Body of pancreas (tissue), 4 donors: ENCODE measurements at regions not wholly inside any gene's neighbourhood (a gene's known extent, or its start where the extent isn't known, plus 50 kb on each side); places are given as distances from the start of the nearest gene placed in this dataset.

Experiments
- ATAC-seq: fragments of 150-250 bp; one replicate; pipeline ENCODE4 v1.9.1; 2016
- DNase-seq, 4 donors: peaks; one replicate each; pipeline ENCODE4 v3.0.0-alpha.2; 2019
- H3K27ac ChIP-seq, 4 donors: fragments of 200-600 bp; sonication (generic); 1 replicate in 3 of 4; 2 replicates in 1 of 4; pipeline versions ENCODE4 v1.5.1 to v1.6.1; 2016 to 2019; ENCODE audit warnings: mild to moderate bottlenecking in 1 of 4, mixed read lengths in 1 of 4, moderate library complexity in 1 of 4
- H3K27me3 ChIP-seq, 2 donors: fragments of 200-600 bp; sonication (generic); one replicate each; pipeline ENCODE4 v1.6.0; 2016; ENCODE audit warnings: mild to moderate bottlenecking in 1 of 2
- H3K36me3 ChIP-seq, 2 donors: fragments of 200-600 bp; sonication (generic); replicated peaks in 1 of 2; 2 replicates each; pipeline ENCODE4 v1.5.1; 2016; ENCODE audit warnings: low read depth in 2 of 2; ENCODE audit not compliant: insufficient read depth in 1 of 2
- H3K4me1 ChIP-seq: fragments of 200-600 bp; sonication (generic); one replicate; pipeline ENCODE4 v1.6.0; 2016
- H3K4me3 ChIP-seq, 2 donors: fragments of 200-600 bp; sonication (generic); 1 replicate in 1 of 2; 2 replicates in 1 of 2; pipeline ENCODE4 v1.5.1; 2016 to 2019
- H3K9me3 ChIP-seq, 3 donors: fragments of 200-600 bp; sonication (generic); 1 replicate in 2 of 3; 2 replicates in 1 of 3; pipeline ENCODE4 v1.5.1; 2016
- POLR2A ChIP-seq, 3 donors: fragments of 450-650 bp; IDR thresholded peaks; one replicate each; pipeline ENCODE4 v1.6.1; 2016; ENCODE audit warnings: antibody characterized with exemption in 3 of 3, mild to moderate bottlenecking in 2 of 3
- WGBS, 2 donors: methylation state at CpG; one replicate each; pipeline ENCODE4 v1.1.5; 2017; 5-methylcytosine and 5-hydroxymethylcytosine counted together
- intact Hi-C: fragments of 100-400 bp; cut with DNase I; formaldehyde crosslinking; loops from one replicate; pipeline ENCODE4 v1.15.1; 2023
- TF ChIP-seq, protein P1 (sequence below), 7 experiments: fragments of 450-650 bp in 4 of 7; fragments of 200-600 bp in 3 of 7; sonication (generic) in 3 of 7; IDR thresholded peaks; one replicate each; pipeline ENCODE4 v1.5.1; 2016 to 2019; ENCODE audit warnings: antibody characterized with exemption in 7 of 7

DNA sequence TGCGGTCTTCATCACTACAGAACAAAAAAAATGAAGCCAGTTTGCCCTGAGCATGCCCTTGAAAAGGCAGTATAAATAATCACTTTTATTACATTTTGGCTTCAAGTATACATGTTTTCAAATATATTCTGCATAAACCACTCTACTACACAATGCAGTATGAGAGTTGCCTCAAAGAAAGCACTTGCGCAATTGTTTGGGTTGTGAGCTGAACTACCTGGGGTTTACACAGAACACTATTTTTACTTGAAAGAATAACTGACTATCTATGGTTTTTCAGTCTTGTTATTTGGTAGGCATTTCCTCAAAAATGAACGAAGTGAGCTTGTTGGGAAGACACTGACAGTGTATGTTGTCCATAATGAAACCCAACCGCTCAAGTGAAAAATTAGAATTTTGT lies 264.4 kb upstream of the KLF12 start:
- H3K4me1 ChIP-seq: no peaks in the 10 kb centered on the region
- H3K9me3 ChIP-seq: no peaks in the 10 kb centered on the region
- no peaks in the 10 kb centered on the region for H3K27me3 ChIP-seq
- TF ChIP-seq, protein P1, sequence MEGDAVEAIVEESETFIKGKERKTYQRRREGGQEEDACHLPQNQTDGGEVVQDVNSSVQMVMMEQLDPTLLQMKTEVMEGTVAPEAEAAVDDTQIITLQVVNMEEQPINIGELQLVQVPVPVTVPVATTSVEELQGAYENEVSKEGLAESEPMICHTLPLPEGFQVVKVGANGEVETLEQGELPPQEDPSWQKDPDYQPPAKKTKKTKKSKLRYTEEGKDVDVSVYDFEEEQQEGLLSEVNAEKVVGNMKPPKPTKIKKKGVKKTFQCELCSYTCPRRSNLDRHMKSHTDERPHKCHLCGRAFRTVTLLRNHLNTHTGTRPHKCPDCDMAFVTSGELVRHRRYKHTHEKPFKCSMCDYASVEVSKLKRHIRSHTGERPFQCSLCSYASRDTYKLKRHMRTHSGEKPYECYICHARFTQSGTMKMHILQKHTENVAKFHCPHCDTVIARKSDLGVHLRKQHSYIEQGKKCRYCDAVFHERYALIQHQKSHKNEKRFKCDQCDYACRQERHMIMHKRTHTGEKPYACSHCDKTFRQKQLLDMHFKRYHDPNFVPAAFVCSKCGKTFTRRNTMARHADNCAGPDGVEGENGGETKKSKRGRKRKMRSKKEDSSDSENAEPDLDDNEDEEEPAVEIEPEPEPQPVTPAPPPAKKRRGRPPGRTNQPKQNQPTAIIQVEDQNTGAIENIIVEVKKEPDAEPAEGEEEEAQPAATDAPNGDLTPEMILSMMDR (IDR thresholded peaks at IDR 0.05): no peak
- no peak for TF ChIP-seq POLR2A (IDR thresholded peaks at IDR 0.05)
- H3K4me3 ChIP-seq: no peak overlapping the region
- intact Hi-C loops: no loop called here
- DNase-seq: no peak
- 66 to 80% methylated on average over 4 of the region's 4 CpGs for WGBS, 2 donors
- ATAC-seq: no peak
- H3K27ac ChIP-seq: no peak overlapping the region
- H3K36me3 ChIP-seq: no peaks in the 10 kb centered on the region

DNA sequence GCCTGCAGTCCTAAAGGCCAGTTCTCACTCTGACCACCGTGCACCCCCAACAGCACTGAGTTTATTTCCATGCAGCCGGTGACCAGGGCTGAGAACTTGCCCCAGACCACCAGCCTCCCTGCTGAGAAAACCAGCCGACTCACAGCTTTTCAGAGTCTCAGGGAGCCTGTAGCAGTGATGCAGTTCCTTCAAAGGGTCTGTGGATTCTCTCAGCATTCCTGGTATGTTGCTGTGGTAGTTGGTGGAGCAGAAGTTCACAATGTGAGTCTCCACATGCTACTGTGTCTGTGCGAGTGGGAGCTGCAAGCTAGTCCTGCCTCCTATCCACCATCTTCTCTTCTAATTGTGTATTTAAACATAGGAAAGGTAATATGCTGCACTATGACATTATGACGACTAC lies 254.9 kb upstream of the KLF12 start:
- H3K9me3 ChIP-seq: peaks cover 0 to 3% (median 0%) of the 10 kb centered on the region in 3 donors
- 59 to 67% methylated on average over 5 of the region's 5 CpGs for WGBS, 2 donors

DNA sequence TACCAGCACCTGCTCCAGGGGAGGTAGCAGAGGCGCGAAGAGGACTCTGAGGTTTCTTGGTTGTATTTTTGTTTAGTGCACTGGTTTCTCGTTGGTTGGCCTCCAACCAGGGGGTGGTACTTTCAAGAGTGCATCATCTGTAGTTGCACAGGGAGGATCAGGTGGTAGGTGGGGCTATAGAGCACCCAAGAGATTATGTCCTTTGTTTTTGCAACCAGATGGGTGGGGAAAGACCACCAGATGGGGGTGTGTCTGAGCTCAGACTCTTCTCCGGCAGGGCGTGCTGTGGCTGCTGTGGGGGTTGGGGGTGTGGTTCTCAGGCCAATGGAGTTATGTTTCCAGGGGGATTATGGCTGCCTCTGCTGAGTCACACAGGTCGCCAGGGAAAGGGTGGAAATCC lies 254.4 kb upstream of the KLF12 start:
- ATAC-seq: no peak
- H3K4me1 ChIP-seq: no peaks in the 10 kb centered on the region
- DNase-seq: no peak
- 66 to 78% methylated on average over 6 of the region's 6 CpGs for WGBS, 2 donors
- H3K36me3 ChIP-seq: no peaks in the 10 kb centered on the region
- H3K4me3 ChIP-seq: no peak overlapping the region
- intact Hi-C loops: no loop called here
- no peak overlapping the region for H3K27ac ChIP-seq
- TF ChIP-seq, protein P1 (IDR thresholded peaks at IDR 0.05): no peak
- no peak for TF ChIP-seq POLR2A (IDR thresholded peaks at IDR 0.05)
- peaks cover 0 to 3% (median 0%) of the 10 kb centered on the region in 3 donors for H3K9me3 ChIP-seq
- no peaks in the 10 kb centered on the region for H3K27me3 ChIP-seq

More for the DNA sequence above, 254.9 kb upstream of the KLF12 start:
- TF ChIP-seq, protein P1 (IDR thresholded peaks at IDR 0.05): no peak
- no peak for TF ChIP-seq POLR2A (IDR thresholded peaks at IDR 0.05)
- H3K27ac ChIP-seq: no peak overlapping the region
- ATAC-seq (no peak), DNase-seq (no peak)
- no peaks in the 10 kb centered on the region for H3K27me3 ChIP-seq
- no peaks in the 10 kb centered on the region for H3K4me1 ChIP-seq
- H3K36me3 ChIP-seq: no peaks in the 10 kb centered on the region
- intact Hi-C loops: no loop called here
- H3K4me3 ChIP-seq: no peak overlapping the region

DNA sequence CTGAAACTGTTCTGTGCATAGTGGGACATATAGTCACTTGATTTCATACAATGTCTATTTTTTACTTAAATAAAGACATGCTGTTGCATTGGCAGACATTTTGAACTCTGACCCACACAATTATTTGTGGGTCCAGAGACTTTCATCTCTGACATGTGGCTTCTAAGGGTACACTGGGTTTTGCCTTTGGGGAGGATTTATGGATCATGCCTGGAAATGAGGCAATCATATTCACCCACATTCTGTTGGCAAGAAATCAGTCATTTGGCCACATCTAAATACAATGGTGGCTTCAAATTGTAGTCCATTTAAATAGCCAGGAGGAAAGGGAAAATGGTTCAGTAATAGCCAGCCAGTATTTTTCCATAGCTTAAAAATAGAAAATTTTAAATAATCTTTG lies 238.3 kb upstream of the KLF12 start:
- TF ChIP-seq, protein P1 (IDR thresholded peaks at IDR 0.05): no peak
- no peak for TF ChIP-seq POLR2A (IDR thresholded peaks at IDR 0.05)
- no peak for ATAC-seq

DNA sequence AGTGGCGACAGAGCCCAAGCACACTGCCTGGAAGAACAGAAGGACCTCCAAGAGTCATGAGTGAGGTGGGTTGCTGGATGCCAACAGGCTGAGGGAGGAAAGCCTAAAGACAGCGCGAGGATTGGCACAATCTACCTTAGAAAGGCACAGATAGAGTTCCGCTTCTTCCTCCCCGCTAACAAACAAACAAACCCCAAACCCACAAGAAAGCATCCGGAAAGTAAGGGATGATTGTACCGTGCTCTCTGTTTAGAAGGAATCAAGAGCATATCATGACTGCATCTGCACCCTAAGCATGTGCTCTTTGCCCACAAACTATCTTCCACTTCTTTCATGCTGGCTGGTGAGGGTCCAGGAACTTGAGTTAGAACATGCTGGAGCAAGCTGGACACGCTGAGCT lies 233.0 kb upstream of the KLF12 start:
- no peak for DNase-seq
- no peaks in the 10 kb centered on the region for H3K9me3 ChIP-seq
- H3K27me3 ChIP-seq: no peaks in the 10 kb centered on the region
- intact Hi-C loops: no loop called here
- no peak for ATAC-seq
- no peak overlapping the region for H3K27ac ChIP-seq
- H3K4me1 ChIP-seq: no peaks in the 10 kb centered on the region
- WGBS, 2 donors: 86 to 90% methylated on average over 8 of the region's 8 CpGs
- TF ChIP-seq, protein P1 (IDR thresholded peaks at IDR 0.05): no peak
- TF ChIP-seq POLR2A (IDR thresholded peaks at IDR 0.05): no peak
- H3K4me3 ChIP-seq: no peak overlapping the region
- H3K36me3 ChIP-seq: no peaks in the 10 kb centered on the region

More for the DNA sequence above, 238.3 kb upstream of the KLF12 start:
- no peaks in the 10 kb centered on the region for H3K9me3 ChIP-seq
- no peak overlapping the region for H3K27ac ChIP-seq
- no peaks in the 10 kb centered on the region for H3K27me3 ChIP-seq
- DNase-seq: no peak
- intact Hi-C loops: no loop called here
- no peaks in the 10 kb centered on the region for H3K4me1 ChIP-seq
- no peaks in the 10 kb centered on the region for H3K36me3 ChIP-seq
- no peak overlapping the region for H3K4me3 ChIP-seq
